ENCODE measurements at regions not wholly inside any gene's neighbourhood (a gene's known extent, or its start where the extent isn't known, plus 50 kb on each side); places are given as distances from the start of the nearest gene placed in this dataset.

GRCh38 chr11:91871791-91872190 is 352.8 kb upstream of the FAT3 start:
- H2AFZ ChIP-seq (ENCODE audit: insufficient read depth, low read depth, low read length, poor library complexity, severe bottlenecking) = no peak overlapping the region
- Mint-ChIP-seq H3K4me1 (no peaks in the 10 kb centered on the region), H3K27me3 (ENCODE audit: low read depth in 3 of 3) (peaks cover 0 to 2% (median 0%) of the 10 kb centered on the region in 3 donors), H3K4me3 (no peak overlapping the region), H3K27ac (no peak overlapping the region), H3K36me3 (no peaks in the 10 kb centered on the region), H3K9me3 (peaks cover 0 to 7% (median 0%) of the 10 kb centered on the region in 7 donors)
- DNase-seq = no peak
- no peak overlapping the region for H3K27ac ChIP-seq (ENCODE audit: low read depth in 1 of 2, low read length in 2 of 2)
- H3K36me3 ChIP-seq (replicated peaks in 1 of 2; ENCODE audit: control insufficient read depth in 1 of 2, insufficient read depth in 2 of 2, low read length in 2 of 2) = no peaks in the 10 kb centered on the region
- no peaks in the 10 kb centered on the region for H3K4me1 ChIP-seq (ENCODE audit: control insufficient read depth in 1 of 2, insufficient read depth in 2 of 2, low read length in 2 of 2)
- no peaks in the 10 kb centered on the region for H3K27me3 ChIP-seq (ENCODE audit: control insufficient read depth in 2 of 2, insufficient read depth in 2 of 2, low read length in 2 of 2)
- intact Hi-C loops (cut with micrococcal nuclease) = no loop called here
- no peak overlapping the region for H3K4me2 ChIP-seq (replicated peaks; ENCODE audit: extremely low read depth, low read length, poor library complexity, severe bottlenecking)
- H4K20me1 ChIP-seq (ENCODE audit: insufficient read depth, low read length) = no peaks in the 10 kb centered on the region
- TF ChIP-seq CTCF (IDR thresholded peaks at IDR 0.05) = no peak
- no peak overlapping the region for H3K4me3 ChIP-seq (replicated peaks in 1 of 3; ENCODE audit: low read depth in 2 of 3, low read length in 3 of 3)
- H3K9ac ChIP-seq (ENCODE audit: insufficient read depth, low read length, poor library complexity, severe bottlenecking) = no peak overlapping the region
- H3K79me2 ChIP-seq (ENCODE audit: insufficient read depth, low read length) = no peaks in the 10 kb centered on the region
- H3K9me3 ChIP-seq (replicated peaks in 1 of 2; ENCODE audit: control insufficient read depth in 1 of 2, insufficient read depth in 1 of 2, low read length in 2 of 2) = peaks cover 0 to 1% of the 10 kb centered on the region in 2 donors
- no CpG with 5 or more reads among the region's 1 CpG for WGBS (ENCODE audit: insufficient coverage)

- Histone ChIP-seq H3K4me2 (replicated peaks; ENCODE audit: extremely low read depth, low read length, poor library complexity, severe bottlenecking) (no peak overlapping the region), H3K9me3 (replicated peaks in 1 of 2; ENCODE audit: control insufficient read depth in 1 of 2, insufficient read depth in 1 of 2, low read length in 2 of 2) (peaks cover 0 to 4% of the 10 kb centered on the region in 2 donors), H3K36me3 (replicated peaks in 1 of 2; ENCODE audit: control insufficient read depth in 1 of 2, insufficient read depth in 2 of 2, low read length in 2 of 2) (no peaks in the 10 kb centered on the region), H2AFZ (ENCODE audit: insufficient read depth, low read depth, low read length, poor library complexity, severe bottlenecking) (no peak overlapping the region), H3K4me3 (replicated peaks in 1 of 3; ENCODE audit: low read depth in 2 of 3, low read length in 3 of 3) (no peak overlapping the region), H3K4me1 (ENCODE audit: control insufficient read depth in 1 of 2, insufficient read depth in 2 of 2, low read length in 2 of 2) (no peaks in the 10 kb centered on the region), H3K27ac (ENCODE audit: low read depth in 1 of 2, low read length in 2 of 2) (no peak overlapping the region), H4K20me1 (ENCODE audit: insufficient read depth, low read length) (no peaks in the 10 kb centered on the region), H3K9ac (ENCODE audit: insufficient read depth, low read length, poor library complexity, severe bottlenecking) (no peak overlapping the region), H3K79me2 (ENCODE audit: insufficient read depth, low read length) (no peaks in the 10 kb centered on the region), H3K27me3 (ENCODE audit: control insufficient read depth in 2 of 2, insufficient read depth in 2 of 2, low read length in 2 of 2) (no peaks in the 10 kb centered on the region)
- no peak overlapping the region for H3K4me3 Mint-ChIP-seq
- peaks cover 0 to 2% (median 0%) of the 10 kb centered on the region in 3 donors for H3K27me3 Mint-ChIP-seq (ENCODE audit: low read depth in 3 of 3)
- intact Hi-C loops (cut with micrococcal nuclease) = no loop called here
- TF ChIP-seq CTCF (IDR thresholded peaks at IDR 0.05) = no peak
- peaks cover 0 to 7% (median 0%) of the 10 kb centered on the region in 7 donors for H3K9me3 Mint-ChIP-seq
- no peaks in the 10 kb centered on the region for H3K36me3 Mint-ChIP-seq
- no CpG with 5 or more reads among the region's 2 CpGs for WGBS (ENCODE audit: insufficient coverage)
- H3K27ac Mint-ChIP-seq = no peak overlapping the region
- H3K4me1 Mint-ChIP-seq = no peaks in the 10 kb centered on the region
- DNase-seq = no peak
Measured at GRCh38 chr11:91871048-91871447, 353.6 kb upstream of the FAT3 start.

Measured in CD14-positive monocyte (primary cell).